HG03175 (cell line): ENCODE measurements at regions not wholly inside any gene's neighbourhood (a gene's known extent, or its start where the extent isn't known, plus 50 kb on each side); places are given as distances from the start of the nearest gene placed in this dataset.

Experiments
- ATAC-seq: cut with Tn5 transposase; IDR thresholded peaks from one replicate; pipeline ENCODE4 v1.9.1; 2021; ENCODE audit warnings: mild to moderate bottlenecking, moderate library complexity; ENCODE audit not compliant: unreplicated experiment

DNA sequence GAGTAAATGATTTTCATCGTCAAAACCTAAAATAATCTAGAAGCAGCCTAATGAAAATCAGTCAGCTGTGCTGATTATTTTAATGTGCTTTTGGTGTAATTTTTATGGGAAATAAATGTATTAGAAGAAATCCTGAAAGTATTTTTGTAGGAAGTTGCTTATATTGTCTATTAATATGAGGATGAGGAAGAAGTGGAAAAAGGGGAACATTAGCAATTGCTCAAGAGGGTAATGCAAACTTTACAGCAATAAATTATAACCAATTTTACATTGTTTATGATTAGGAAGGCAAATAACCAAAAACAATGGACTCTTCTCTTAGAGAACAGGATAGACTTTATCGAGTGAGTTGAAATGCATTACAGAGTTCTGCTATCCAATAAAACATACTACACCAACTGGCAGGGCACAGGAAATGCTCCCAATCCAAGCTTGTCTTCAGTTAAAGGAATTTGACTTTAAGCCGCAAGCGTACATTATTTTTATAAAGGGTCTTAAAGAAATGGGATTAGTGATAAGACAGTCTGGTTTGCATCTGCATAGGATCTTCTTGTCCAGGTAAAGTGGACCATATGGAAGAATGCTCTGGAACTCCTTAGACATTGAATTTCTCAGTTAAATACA lies 374.8 kb downstream of the PDGFC start:
- ATAC-seq = no peak

DNA sequence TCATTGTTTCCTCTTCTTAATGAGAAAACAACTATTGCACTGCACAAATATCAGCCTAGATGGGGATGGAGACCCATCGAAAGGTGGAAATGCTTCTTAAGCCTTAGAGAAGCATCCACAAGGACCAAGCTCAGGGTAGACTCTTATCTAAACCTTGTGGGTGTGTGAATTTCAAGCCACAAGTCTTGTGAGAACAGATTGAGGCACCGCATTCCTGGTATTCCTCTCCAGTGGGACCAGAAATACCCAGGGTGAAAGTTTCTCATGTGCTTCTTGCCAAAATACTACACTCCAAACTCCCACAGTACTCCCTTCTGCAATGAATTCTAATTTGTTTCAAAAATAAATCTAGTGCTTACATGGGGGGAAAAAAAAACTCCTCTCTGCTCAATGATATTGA lies 375.6 kb downstream of the PDGFC start:
- no peak for ATAC-seq

GRCh38 chr4:156595041-156595440 lies 376.6 kb downstream of the PDGFC start:
- no peak for ATAC-seq

- no peak for ATAC-seq
Measured at GRCh38 chr4:156594624-156595023, 377.0 kb downstream of the PDGFC start.

DNA sequence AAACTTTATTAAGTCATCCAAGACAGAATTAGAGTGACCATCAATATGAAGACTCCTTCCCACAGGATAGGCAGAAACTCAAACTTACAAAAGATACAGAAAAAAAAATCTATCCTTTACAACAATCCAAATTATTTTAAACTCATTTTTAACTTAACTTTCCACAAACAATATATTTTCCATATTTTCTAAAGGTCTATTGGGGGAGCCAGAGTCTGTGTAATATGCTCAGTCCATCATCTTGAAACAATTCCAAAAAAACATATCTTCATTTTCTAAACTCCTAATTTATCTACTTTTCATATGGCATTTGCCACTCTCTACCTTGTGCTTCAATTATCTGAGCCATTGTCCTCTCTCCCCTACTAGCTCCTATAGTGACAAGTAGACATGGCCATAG lies 378.1 kb downstream of the PDGFC start:
- no peak for ATAC-seq

DNA sequence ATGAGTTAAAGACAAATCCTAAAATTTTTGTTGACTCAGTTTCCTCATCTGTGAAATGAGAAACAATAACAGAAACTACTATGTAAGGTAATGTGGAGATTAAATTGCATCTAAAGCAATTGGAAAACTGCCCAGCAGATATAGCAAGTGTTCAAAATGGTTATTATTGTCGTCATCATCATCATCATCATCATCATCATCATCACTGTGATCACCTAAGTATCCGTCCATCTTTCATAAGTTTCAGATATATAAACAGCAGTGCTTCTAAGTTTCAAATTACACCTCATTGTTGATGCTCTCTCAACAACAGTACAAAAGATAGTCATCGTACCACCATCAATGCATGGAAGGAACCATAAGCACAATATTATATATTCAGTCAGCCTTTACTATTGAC lies 379.9 kb downstream of the PDGFC start:
- ATAC-seq = no peak

GRCh38 chr4:156584100-156584499 lies 387.5 kb downstream of the PDGFC start:
- no peak for ATAC-seq

DNA sequence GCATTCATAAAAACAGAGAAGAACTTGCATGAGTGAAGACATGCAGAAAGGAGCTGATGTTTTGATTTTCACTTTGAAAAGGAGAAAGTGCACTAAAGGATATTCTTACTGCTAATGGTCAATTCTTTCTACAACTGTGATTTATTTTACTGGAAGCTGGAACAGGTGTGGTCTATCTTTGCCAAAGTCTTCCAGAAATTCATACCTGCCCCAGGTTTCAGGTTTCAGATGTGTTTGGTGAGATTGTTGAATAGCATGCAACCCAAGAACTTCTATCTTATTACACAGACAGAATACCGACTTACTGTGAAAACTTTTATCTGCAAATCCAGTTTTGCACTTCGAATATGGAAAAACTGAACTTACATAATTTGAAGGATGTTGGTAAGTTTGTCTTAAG lies 388.3 kb downstream of the PDGFC start:
- ATAC-seq = no peak

DNA sequence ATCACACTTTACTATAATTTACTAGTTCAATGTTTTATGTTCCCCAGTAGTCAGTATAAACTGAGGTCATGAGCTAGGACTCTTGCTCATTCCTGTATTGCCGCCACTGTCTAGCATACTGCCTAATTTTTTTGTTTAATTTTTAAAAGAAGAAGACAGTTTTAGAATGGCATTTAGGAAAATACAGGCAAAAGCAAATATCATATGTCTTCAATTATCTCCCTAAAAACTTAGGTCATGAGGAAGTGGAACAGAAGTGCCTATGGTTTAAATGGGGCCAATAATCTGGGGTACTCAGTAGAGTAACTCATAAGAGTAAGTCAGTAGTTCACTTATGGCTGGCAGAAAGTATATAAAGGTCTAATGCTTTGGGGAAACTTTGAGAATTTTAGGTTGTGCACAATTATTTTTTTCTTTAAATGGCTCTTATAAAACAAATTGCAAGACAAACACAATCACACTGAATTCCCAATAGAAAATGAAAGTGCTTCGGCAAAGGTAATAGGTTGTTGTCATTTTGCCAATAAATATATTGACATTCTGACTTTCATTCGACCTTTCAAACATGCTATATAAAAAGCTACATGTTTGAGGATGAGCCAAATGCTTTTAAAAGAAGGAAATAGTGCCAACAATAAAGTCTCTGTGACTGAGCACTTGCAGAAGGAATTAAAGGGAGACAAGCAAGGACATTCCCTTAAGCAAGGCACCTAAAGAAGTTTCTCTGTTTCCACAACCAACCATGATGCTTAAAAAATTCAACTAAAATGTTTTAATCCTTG lies 390.1 kb downstream of the PDGFC start:
- no peak for ATAC-seq

DNA sequence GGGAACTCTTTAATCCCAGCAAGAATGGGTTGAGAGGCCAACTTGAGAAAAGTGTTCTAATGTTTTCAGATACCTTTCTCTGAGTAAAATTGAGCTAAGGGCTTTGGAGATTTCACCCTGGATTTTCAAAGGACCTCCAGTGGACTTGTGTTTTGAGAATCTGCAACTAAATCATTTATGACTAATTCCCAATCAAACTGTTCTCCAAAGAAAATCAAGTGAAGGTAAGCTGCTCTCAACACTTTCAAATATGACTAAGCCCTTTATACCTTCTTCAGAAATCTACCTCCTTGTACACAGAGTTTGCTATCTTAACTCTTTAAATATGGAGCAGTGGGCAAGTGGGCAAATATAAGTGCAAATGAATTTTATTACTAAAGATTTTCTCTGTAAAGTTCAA lies 392.9 kb downstream of the PDGFC start:
- no peak for ATAC-seq

GRCh38 chr4:156578005-156578404 lies 393.6 kb downstream of the PDGFC start:
- no peak for ATAC-seq

GRCh38 chr4:156576946-156577345 lies 394.7 kb downstream of the PDGFC start:
- no peak for ATAC-seq

DNA sequence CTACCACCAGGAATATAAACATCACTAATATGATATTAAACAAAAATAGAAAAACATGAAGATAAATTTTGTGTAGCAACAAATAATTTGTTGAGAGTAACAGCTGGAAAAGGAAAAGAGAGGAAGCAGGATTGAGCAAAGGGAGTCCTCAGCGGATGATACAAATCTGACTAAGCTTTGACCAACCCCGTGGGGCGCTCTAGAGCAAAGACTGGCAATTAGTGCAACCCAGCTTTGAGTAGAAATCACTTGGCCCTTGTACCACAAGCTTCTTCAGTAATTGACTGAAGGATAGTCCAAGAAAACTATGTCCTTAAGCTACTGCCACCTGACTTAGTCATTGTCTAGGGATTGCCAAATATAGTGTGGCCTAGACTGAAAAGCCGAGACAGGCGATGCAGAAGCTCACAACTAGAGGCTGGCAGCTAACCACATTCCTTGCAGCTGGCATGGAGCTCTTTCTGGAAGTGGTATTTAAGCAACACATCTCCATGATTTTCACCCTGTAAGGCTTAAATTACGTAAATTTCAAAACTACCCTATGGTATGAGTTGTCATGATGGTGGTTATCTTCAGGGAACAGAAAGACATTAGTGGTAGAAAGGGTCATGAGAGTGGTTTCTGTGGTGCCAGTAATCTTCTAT lies 396.0 kb downstream of the PDGFC start:
- ATAC-seq = no peak

DNA sequence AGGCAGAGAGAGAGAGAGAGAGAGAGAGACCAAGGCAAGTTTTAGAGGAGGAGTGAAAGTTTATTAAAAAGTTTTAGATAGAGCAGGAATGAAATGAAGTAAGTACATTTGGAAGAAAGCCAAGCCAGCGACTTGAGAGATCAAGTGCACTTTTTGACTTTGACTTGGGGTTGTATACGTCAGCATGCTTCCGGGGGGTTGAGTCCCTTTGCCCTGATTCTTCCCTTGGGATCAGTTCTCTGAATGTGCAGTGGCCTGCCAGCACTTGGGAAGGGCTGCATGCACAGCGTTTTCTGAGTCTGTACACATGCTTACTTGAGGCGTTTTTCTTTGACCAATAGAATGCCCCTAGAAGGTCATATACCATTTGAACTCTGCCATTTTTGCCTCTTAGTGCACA lies 400.5 kb downstream of the PDGFC start:
- no peak for ATAC-seq

- ATAC-seq = no peak
Measured at GRCh38 chr4:156569535-156569934, 402.1 kb downstream of the PDGFC start.

- ATAC-seq = no peak
Measured at GRCh38 chr4:156568484-156568883, 403.1 kb downstream of the PDGFC start.

DNA sequence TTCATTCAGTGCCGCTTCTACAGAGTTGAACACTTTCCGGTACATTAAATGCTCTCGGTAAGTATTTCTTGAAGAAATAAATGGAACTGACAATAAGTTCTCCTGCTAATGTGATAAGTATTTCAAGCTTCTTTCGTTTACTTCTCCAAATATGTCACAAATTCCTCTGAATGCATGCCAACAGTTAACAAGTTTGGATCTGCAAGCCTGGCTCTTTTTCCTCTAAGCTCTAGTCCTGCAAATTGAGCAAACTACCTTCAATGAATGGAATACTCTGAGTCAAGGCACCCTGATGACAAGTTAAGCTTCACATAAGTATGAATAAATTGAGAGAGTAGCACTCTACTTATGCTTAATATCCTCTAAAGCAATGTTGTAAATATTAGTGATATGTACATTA lies 403.6 kb downstream of the PDGFC start:
- no peak for ATAC-seq

- ATAC-seq = no peak
Measured at GRCh38 chr4:156560701-156561100, 410.9 kb downstream of the PDGFC start.

DNA sequence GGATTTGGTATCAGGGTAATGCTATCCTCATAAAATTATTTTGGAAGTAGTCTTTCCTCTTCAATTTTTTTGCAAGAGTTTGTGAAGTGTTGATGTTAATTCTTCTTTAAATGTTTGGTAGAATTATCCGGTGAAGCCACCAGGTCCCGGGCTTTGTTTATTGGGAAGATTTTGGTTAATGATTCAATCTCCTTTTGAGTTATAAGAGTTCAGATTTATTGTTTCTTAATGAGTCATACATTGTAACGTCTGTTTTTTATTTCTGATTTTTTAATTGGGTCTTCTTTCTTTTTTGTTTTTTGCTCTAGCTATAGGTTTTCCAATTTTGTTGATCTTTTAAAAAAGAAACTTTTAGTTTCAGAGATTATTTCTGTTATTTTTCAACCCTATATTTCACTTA lies 412.3 kb downstream of the PDGFC start:
- ATAC-seq = no peak

DNA sequence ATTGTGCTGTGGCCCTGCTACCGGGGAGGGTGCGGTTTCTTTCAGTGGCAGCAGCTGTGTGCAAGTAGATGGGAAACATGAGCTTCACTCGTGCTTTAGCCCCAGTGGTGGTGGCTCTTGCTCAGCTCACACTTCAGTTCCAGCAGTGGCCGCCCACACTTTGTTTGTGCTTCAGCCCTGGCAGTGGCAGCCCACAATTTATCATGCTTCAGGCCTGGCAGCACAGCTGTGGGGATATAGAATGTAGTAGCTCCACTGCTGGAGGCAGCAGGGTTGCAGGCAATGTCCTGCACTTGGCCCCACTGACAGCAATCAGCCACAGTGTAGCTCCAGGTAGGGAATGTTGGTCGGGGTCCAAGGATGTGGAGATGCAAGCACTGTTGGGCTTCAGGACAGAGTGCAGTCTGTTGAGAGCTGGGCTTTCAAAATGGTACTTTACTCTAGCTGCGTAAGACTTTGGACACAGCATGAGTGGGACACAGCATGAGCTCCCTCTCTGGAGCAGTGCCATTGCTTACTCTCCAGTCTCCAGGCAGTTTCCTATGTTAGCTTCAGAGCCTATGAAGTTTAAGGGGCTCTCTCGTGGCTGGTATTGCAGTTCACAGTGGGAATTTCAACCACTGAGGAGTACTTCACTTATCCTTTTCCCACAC lies 413.1 kb downstream of the PDGFC start:
- ATAC-seq = no peak

- no peak for ATAC-seq
Measured at GRCh38 chr4:156557920-156558319, 413.7 kb downstream of the PDGFC start.

DNA sequence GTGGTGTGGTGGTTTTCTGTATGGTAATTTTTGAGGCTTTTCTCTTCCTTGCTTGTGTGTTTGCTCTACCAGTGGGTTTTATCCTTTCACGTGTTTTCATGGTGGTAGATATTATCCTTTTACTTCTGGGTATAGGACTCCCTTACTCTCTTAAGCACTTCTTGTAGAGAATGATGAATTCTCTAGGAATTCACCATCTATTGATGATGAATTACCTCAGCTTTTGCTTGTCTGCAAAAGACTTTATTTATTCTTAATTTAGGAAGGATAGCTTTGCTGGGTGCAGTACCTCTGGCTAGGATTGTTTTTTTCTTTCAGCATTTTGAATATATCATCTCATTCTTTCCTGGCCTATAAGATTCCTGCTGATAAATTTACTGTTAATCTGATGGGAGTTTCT lies 415.3 kb downstream of the PDGFC start:
- ATAC-seq = no peak
